ENCODE measurements at regions not wholly inside any gene's neighbourhood (a gene's known extent, or its start where the extent isn't known, plus 50 kb on each side); places are given as distances from the start of the nearest gene placed in this dataset.
"Not testable (repeated sequence)": the region's sequence is repeated elsewhere in the genome, so short reads cannot be mapped to it uniquely, and the experiment has no call there.

- TF ChIP-seq, protein P1, sequence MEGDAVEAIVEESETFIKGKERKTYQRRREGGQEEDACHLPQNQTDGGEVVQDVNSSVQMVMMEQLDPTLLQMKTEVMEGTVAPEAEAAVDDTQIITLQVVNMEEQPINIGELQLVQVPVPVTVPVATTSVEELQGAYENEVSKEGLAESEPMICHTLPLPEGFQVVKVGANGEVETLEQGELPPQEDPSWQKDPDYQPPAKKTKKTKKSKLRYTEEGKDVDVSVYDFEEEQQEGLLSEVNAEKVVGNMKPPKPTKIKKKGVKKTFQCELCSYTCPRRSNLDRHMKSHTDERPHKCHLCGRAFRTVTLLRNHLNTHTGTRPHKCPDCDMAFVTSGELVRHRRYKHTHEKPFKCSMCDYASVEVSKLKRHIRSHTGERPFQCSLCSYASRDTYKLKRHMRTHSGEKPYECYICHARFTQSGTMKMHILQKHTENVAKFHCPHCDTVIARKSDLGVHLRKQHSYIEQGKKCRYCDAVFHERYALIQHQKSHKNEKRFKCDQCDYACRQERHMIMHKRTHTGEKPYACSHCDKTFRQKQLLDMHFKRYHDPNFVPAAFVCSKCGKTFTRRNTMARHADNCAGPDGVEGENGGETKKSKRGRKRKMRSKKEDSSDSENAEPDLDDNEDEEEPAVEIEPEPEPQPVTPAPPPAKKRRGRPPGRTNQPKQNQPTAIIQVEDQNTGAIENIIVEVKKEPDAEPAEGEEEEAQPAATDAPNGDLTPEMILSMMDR (tag by site-specific recombination; IDR thresholded peaks at IDR 0.05), result not testable (repeated sequence)
- TF ChIP-seq TRIM28 (IDR thresholded peaks at IDR 0.05; ENCODE audit: borderline replicate concordance, low read length); MEIS1 (CRISPR knock-in tag; IDR thresholded peaks at IDR 0.05; ENCODE audit: borderline replicate concordance); ZNF140 (tag by site-specific recombination; IDR thresholded peaks at IDR 0.05): not testable (repeated sequence)
- TF ChIP-seq, protein P2, sequence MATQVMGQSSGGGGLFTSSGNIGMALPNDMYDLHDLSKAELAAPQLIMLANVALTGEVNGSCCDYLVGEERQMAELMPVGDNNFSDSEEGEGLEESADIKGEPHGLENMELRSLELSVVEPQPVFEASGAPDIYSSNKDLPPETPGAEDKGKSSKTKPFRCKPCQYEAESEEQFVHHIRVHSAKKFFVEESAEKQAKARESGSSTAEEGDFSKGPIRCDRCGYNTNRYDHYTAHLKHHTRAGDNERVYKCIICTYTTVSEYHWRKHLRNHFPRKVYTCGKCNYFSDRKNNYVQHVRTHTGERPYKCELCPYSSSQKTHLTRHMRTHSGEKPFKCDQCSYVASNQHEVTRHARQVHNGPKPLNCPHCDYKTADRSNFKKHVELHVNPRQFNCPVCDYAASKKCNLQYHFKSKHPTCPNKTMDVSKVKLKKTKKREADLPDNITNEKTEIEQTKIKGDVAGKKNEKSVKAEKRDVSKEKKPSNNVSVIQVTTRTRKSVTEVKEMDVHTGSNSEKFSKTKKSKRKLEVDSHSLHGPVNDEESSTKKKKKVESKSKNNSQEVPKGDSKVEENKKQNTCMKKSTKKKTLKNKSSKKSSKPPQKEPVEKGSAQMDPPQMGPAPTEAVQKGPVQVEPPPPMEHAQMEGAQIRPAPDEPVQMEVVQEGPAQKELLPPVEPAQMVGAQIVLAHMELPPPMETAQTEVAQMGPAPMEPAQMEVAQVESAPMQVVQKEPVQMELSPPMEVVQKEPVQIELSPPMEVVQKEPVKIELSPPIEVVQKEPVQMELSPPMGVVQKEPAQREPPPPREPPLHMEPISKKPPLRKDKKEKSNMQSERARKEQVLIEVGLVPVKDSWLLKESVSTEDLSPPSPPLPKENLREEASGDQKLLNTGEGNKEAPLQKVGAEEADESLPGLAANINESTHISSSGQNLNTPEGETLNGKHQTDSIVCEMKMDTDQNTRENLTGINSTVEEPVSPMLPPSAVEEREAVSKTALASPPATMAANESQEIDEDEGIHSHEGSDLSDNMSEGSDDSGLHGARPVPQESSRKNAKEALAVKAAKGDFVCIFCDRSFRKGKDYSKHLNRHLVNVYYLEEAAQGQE (tag by site-specific recombination; IDR thresholded peaks at IDR 0.05), result not testable (repeated sequence)
- TF ChIP-seq, protein P3, sequence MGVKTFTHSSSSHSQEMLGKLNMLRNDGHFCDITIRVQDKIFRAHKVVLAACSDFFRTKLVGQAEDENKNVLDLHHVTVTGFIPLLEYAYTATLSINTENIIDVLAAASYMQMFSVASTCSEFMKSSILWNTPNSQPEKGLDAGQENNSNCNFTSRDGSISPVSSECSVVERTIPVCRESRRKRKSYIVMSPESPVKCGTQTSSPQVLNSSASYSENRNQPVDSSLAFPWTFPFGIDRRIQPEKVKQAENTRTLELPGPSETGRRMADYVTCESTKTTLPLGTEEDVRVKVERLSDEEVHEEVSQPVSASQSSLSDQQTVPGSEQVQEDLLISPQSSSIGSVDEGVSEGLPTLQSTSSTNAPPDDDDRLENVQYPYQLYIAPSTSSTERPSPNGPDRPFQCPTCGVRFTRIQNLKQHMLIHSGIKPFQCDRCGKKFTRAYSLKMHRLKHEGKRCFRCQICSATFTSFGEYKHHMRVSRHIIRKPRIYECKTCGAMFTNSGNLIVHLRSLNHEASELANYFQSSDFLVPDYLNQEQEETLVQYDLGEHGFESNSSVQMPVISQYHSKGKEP (tag by site-specific recombination; IDR thresholded peaks at IDR 0.05), result not testable (repeated sequence)
- TF ChIP-seq, protein P4, sequence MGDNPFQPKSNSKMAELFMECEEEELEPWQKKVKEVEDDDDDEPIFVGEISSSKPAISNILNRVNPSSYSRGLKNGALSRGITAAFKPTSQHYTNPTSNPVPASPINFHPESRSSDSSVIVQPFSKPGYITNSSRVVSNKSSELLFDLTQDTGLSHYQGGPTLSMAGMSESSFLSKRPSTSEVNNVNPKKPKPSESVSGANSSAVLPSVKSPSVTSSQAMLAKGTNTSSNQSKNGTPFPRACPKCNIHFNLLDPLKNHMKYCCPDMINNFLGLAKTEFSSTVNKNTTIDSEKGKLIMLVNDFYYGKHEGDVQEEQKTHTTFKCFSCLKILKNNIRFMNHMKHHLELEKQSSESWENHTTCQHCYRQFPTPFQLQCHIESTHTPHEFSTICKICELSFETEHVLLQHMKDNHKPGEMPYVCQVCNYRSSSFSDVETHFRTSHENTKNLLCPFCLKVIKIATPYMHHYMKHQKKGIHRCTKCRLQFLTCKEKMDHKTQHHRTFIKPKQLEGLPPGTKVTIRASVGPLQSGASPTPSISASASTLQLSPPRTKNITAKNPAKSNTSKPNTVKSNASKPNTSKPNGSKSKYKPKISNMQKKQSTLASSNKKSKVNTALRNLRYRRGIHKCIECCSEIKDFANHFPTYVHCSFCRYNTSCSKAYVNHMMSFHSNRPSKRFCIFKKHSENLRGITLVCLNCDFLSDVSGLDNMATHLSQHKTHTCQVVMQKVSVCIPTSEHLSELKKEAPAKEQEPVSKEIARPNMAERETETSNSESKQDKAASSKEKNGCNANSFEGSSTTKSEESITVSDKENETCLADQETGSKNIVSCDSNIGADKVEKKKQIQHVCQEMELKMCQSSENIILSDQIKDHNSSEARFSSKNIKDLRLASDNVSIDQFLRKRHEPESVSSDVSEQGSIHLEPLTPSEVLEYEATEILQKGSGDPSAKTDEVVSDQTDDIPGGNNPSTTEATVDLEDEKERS (tag by site-specific recombination; IDR thresholded peaks at IDR 0.05), result not testable (repeated sequence)
Measured at GRCh38 chr3:125864532-125864931, 104.4 kb upstream of the ROPN1B start.

Measured in HEK293 (cell line).